ENCODE measurements at regions not wholly inside any gene's neighbourhood (a gene's known extent, or its start where the extent isn't known, plus 50 kb on each side); places are given as distances from the start of the nearest gene placed in this dataset.
"Not testable (repeated sequence)": the region's sequence is repeated elsewhere in the genome, so short reads cannot be mapped to it uniquely, and the experiment has no call there.

DNA sequence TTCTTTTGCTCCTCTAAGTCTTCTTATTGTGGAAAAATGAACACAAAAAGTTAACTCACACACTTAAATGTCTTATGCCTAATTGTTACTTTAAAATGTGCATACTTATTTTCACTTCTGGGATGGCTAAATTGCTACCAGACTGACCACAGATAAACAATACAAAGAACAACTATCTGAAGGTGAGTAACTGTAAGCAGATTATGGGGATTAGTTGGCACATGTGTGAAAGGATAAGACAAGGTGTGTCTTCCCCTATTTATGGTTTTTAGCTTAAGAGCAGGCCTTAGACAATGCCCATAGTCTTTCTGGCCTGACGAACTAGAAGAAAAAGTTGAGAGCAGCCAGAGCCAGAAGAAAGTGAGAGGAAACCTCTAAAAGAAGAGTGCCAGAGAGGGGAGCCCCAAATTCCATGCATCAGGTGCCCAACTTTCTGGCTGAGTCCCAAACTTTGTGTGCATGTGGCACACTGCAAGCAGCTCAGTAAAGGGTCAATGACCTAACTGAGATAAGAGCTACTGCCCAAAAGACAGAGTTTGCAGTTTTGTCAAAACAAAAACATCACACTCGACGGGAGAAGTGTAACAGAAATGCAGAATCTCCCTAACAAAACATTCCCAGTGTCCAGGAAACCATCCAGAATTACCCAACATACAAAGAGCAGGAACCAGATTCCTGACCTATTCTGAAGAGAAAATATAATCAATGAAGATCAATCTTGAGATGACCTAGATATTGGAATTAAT lies 375.4 kb downstream of the KCNRG start:
- Mint-ChIP-seq H3K4me1 (ENCODE audit: unreplicated experiment) (peaks cover 32% of the 10 kb centered on the region), H3K4me3 (ENCODE audit: unreplicated experiment) (no peak overlapping the region), H3K36me3 (ENCODE audit: unreplicated experiment) (no peaks in the 10 kb centered on the region), H3K27ac (ENCODE audit: unreplicated experiment) (no peak overlapping the region), H3K27me3 (ENCODE audit: unreplicated experiment) (no peaks in the 10 kb centered on the region), H3K9me3 (ENCODE audit: unreplicated experiment) (no peaks in the 10 kb centered on the region)
- TF ChIP-seq, protein P1, sequence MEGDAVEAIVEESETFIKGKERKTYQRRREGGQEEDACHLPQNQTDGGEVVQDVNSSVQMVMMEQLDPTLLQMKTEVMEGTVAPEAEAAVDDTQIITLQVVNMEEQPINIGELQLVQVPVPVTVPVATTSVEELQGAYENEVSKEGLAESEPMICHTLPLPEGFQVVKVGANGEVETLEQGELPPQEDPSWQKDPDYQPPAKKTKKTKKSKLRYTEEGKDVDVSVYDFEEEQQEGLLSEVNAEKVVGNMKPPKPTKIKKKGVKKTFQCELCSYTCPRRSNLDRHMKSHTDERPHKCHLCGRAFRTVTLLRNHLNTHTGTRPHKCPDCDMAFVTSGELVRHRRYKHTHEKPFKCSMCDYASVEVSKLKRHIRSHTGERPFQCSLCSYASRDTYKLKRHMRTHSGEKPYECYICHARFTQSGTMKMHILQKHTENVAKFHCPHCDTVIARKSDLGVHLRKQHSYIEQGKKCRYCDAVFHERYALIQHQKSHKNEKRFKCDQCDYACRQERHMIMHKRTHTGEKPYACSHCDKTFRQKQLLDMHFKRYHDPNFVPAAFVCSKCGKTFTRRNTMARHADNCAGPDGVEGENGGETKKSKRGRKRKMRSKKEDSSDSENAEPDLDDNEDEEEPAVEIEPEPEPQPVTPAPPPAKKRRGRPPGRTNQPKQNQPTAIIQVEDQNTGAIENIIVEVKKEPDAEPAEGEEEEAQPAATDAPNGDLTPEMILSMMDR (IDR thresholded peaks at IDR 0.05) = no peak
- no peak for DNase-seq (ENCODE audit: extremely low spot score, unreplicated experiment)

DNA sequence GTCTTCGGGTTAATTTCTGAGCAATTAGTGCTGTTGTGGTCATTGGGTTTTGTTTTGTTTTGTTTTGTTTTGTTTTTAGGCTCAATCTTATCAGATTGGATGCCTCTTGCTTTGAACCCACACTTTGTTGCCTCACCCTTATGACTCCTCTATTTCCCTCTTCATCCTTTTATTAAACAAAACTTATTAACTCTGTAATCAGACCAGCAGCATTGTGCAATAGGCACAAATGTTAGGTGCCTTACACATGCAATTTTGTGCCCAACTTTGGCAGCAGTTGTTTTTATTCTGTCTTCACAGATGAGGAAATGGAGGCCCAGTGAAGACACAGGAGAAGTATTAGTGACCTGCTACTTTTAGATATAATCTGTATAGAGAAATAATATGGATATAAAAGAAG lies 377.7 kb downstream of the KCNRG start:
- TF ChIP-seq, protein P1 (IDR thresholded peaks at IDR 0.05) = no peak
- no peaks in the 10 kb centered on the region for H3K27me3 Mint-ChIP-seq (ENCODE audit: unreplicated experiment)
- H3K36me3 Mint-ChIP-seq (ENCODE audit: unreplicated experiment) = no peaks in the 10 kb centered on the region
- no peak for DNase-seq (ENCODE audit: extremely low spot score, unreplicated experiment)
- peaks cover 18% of the 10 kb centered on the region for H3K4me1 Mint-ChIP-seq (ENCODE audit: unreplicated experiment)
- no peak overlapping the region for H3K4me3 Mint-ChIP-seq (ENCODE audit: unreplicated experiment)
- H3K27ac Mint-ChIP-seq (ENCODE audit: unreplicated experiment) = no peak overlapping the region
- H3K9me3 Mint-ChIP-seq (ENCODE audit: unreplicated experiment) = no peaks in the 10 kb centered on the region

DNA sequence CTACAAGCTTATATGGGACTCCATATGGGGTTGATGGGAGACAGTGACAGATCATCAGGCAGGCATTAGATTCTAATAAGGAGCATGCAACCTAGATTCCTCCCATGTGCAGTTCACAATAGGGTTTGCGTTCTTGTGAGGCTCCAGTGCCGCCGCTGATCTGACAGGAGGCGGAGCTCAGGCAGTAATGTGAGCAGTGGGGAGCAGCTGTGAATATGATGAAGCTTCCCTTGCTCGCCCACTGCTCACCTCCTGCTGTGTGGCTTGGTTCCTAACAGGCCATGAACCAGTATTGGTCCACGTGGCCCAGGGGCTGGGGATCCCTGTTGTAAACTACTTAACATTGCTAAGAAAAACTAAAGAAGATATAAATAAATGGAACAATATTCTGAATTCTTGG lies 378.4 kb downstream of the KCNRG start:
- Mint-ChIP-seq H3K4me3 (ENCODE audit: unreplicated experiment) (no peak overlapping the region), H3K27me3 (ENCODE audit: unreplicated experiment) (no peaks in the 10 kb centered on the region), H3K27ac (ENCODE audit: unreplicated experiment) (no peak overlapping the region), H3K9me3 (ENCODE audit: unreplicated experiment) (no peaks in the 10 kb centered on the region), H3K4me1 (ENCODE audit: unreplicated experiment) (peaks cover 18% of the 10 kb centered on the region), H3K36me3 (ENCODE audit: unreplicated experiment) (no peaks in the 10 kb centered on the region)
- TF ChIP-seq, protein P1 (IDR thresholded peaks at IDR 0.05) = no peak
- DNase-seq (ENCODE audit: extremely low spot score, unreplicated experiment) = no peak

DNA sequence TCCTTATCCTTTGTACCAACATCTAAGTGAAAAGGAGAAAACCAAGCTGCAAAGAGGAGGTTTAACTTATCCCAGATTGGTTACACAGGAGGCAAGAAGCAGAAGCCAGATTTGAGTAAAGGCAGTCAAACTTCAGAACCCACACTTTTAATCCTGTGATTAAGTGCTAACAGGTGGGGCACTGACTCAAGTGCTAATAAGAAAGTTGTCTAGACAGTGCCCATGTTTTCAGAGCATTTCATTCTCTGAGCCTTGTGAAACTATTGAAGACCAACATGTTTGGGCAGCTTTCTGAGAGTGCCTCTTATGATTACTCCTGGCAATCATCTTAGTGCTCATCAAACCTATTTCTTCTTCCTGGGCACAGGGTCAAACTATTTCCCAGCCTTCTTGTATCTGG lies 380.8 kb downstream of the KCNRG start:
- Mint-ChIP-seq H3K9me3 (ENCODE audit: unreplicated experiment) (no peaks in the 10 kb centered on the region), H3K27ac (ENCODE audit: unreplicated experiment) (no peak overlapping the region), H3K4me1 (ENCODE audit: unreplicated experiment) (peaks cover 21% of the 10 kb centered on the region), H3K27me3 (ENCODE audit: unreplicated experiment) (no peaks in the 10 kb centered on the region), H3K4me3 (ENCODE audit: unreplicated experiment) (no peak overlapping the region), H3K36me3 (ENCODE audit: unreplicated experiment) (no peaks in the 10 kb centered on the region)
- TF ChIP-seq, protein P1 (IDR thresholded peaks at IDR 0.05) = no peak
- DNase-seq (ENCODE audit: extremely low spot score, unreplicated experiment) = no peak

DNA sequence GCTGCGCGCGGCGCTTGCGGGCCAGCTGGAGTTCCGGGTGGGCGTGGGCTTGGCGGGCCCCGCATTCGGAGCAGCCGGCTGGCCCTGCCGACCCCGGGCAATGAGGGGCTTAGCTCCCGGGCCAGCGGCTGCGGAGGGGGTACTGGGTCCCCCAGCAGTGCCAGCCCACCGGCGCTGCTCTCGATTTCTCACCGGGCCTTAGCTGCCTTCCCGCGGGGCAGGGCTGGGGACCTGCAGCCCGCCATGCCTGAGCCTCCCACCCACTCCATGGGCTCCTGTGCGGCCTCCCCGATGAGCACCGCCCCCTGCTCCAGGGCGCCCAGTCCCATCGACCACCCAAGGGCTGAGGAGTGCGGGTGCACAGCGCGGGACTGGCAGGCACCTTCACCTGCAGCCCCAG lies 381.4 kb downstream of the KCNRG start:
- not testable (repeated sequence) for H3K9me3 Mint-ChIP-seq (ENCODE audit: unreplicated experiment); H3K27me3 Mint-ChIP-seq (ENCODE audit: unreplicated experiment); H3K27ac Mint-ChIP-seq (ENCODE audit: unreplicated experiment); DNase-seq (ENCODE audit: extremely low spot score, unreplicated experiment); H3K36me3 Mint-ChIP-seq (ENCODE audit: unreplicated experiment); H3K4me3 Mint-ChIP-seq (ENCODE audit: unreplicated experiment)
- H3K4me1 Mint-ChIP-seq (ENCODE audit: unreplicated experiment) = peaks cover 24% of the 10 kb centered on the region
